NCI-H2196 treated with DMSO at 0.1 percent for 48 hours (cell line): ENCODE measurements at regions not wholly inside any gene's neighbourhood (a gene's known extent, or its start where the extent isn't known, plus 50 kb on each side); places are given as distances from the start of the nearest gene placed in this dataset.
"Not testable (repeated sequence)": the region's sequence is repeated elsewhere in the genome, so short reads cannot be mapped to it uniquely, and the experiment has no call there.

Experiments
- DNase-seq: peaks from one replicate; lab custom pipeline; 2025; ENCODE audit not compliant: unreplicated experiment; lab: John Stamatoyannopoulos, UW

GRCh38 chr7:66571568-66571967 is 57.1 kb upstream of the KCTD7 start:
- DNase-seq, result no peak

DNA sequence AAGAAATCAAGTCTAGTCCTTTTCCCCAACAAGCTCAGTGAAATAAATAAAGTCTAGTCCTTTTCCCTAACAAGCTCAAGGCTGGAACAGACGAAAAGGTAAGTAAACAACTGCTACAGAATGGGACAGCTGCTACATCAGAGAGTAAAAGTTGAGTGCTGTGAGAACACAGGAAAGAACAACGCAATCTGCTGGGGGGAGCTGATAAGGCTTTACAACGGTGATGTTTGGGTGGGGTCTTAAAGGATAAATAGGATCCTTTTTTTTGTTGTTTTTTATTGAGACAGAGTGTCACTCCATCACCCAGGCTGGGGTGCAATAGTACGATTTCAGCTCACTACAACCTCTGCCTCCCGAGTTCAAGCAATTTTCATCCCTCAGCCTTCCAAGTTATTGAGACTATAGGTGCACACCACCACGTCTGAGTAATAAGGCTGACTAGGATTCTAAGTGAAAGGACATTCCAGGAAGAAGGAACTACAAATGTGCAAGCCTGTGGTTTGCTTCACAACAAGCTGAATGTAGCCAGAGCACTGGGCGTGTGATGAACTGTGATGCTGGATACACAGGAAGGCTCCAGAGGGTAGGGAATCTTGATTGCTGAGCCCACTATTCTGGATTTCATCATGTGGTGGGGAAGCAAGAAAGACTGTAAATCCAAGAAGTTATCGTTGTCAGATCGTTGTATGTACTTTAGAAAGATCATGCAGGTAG is 54.7 kb upstream of the KCTD7 start:
- not testable (repeated sequence) for DNase-seq

- not testable (repeated sequence) for DNase-seq
Observed at GRCh38 chr7:66574768-66575167, 53.9 kb upstream of the KCTD7 start.

DNA sequence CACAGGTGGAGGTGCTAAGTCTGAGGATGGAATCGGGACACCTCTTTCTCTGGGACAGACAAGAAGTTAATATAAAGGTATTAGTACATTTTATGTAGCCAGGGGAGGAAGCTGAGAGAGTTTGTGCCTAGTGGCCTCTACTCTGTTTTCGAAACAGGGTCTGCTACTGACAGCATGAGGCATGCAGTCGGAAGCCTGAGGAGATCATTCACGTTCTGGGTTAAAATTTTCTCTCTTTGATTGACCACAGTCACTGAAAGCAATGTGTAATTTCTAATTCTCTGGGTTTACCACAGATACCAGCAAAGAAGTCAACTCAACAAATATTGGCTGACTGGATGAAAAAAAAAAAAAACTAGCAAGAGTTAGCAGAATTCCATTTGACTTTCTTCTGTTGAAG is 53.3 kb upstream of the KCTD7 start:
- no peak for DNase-seq

DNA sequence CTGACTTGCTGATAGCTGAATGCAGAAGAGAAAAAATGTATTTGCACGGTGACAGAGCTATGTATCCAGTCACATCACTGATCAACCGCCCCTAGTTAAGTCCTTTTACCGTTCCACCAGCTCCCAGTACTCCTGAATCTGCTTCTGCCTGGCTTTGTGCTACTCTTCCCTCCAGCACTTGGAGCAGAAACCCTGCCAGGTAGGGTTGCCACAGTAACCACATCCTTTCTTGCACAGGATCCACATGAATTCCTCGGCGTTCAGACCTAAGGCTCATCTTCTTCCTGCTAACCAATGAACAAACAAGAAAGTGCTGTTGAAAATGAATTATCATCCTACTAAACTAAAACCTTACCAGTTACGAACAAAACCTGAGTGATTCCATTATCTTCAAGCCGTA is 52.0 kb upstream of the KCTD7 start:
- no peak for DNase-seq
